ENCODE measurements at regions not wholly inside any gene's neighbourhood (a gene's known extent, or its start where the extent isn't known, plus 50 kb on each side); places are given as distances from the start of the nearest gene placed in this dataset.

GRCh38 chrX:4185086-4185485 lies 471.6 kb upstream of the PRKX start:
- Histone ChIP-seq H3K4me2 (no peak overlapping the region), H3K4me1 (no peaks in the 10 kb centered on the region), H3K9me3 (no peaks in the 10 kb centered on the region), H3K4me3 (no peak overlapping the region), H3K27ac (no peak overlapping the region)
- FAIRE-seq: no peak
- ChIA-PET POLR2A (no interaction called here), CTCF (no interaction called here)
- ATAC-seq: no peak
- no peak for DNase-seq (ENCODE audit: low read depth in 1 of 2, low spot score in 1 of 2)
- 10% methylated on average over 4 of the region's 4 CpGs for WGBS (ENCODE audit: missing lambda C conversion rate)
- TF ChIP-seq ZFP36 (IDR thresholded peaks at IDR 0.05; ENCODE audit: borderline replicate concordance, partially characterized antibody) (no peak), POLR2AphosphoS2 (conservative IDR thresholded peaks at IDR 0.05; ENCODE audit: low read length) (no peak), EHMT2 (IDR thresholded peaks at IDR 0.05; ENCODE audit: low read depth) (no peak), ZSCAN20 (CRISPR knock-in tag; IDR thresholded peaks at IDR 0.05) (no peak), NFE2L2 (conservative IDR thresholded peaks at IDR 0.05; ENCODE audit: low read length) (no peak), FOSB (CRISPR knock-in tag; IDR thresholded peaks at IDR 0.05) (no peak), ELK1 (IDR thresholded peaks at IDR 0.05; ENCODE audit: low read depth, low read length) (no peak), ZNF302 (CRISPR knock-in tag; IDR thresholded peaks at IDR 0.05) (no peak), PHF8 (IDR thresholded peaks at IDR 0.05; ENCODE audit: borderline replicate concordance, low read depth) (no peak), HMGXB4 (CRISPR knock-in tag; IDR thresholded peaks at IDR 0.05; ENCODE audit: borderline replicate concordance) (no peak)
- TF ChIP-seq, protein P1, sequence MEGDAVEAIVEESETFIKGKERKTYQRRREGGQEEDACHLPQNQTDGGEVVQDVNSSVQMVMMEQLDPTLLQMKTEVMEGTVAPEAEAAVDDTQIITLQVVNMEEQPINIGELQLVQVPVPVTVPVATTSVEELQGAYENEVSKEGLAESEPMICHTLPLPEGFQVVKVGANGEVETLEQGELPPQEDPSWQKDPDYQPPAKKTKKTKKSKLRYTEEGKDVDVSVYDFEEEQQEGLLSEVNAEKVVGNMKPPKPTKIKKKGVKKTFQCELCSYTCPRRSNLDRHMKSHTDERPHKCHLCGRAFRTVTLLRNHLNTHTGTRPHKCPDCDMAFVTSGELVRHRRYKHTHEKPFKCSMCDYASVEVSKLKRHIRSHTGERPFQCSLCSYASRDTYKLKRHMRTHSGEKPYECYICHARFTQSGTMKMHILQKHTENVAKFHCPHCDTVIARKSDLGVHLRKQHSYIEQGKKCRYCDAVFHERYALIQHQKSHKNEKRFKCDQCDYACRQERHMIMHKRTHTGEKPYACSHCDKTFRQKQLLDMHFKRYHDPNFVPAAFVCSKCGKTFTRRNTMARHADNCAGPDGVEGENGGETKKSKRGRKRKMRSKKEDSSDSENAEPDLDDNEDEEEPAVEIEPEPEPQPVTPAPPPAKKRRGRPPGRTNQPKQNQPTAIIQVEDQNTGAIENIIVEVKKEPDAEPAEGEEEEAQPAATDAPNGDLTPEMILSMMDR (IDR thresholded peaks at IDR 0.05): no peak

GRCh38 chrX:4182408-4182806 lies 469.0 kb upstream of the PRKX start:
- Histone ChIP-seq H3K4me1 (no peaks in the 10 kb centered on the region), H3K27ac (no peak overlapping the region), H3K9me3 (no peaks in the 10 kb centered on the region), H3K4me2 (no peak overlapping the region), H3K4me3 (no peak overlapping the region)
- CTCF ChIA-PET: no interaction called here
- no peak for ATAC-seq
- 0% methylated on average over 3 of the region's 3 CpGs for WGBS (ENCODE audit: missing lambda C conversion rate)
- POLR2A ChIA-PET: no interaction called here
- DNase-seq (ENCODE audit: low read depth in 1 of 2, low spot score in 1 of 2): no peak
- no peak for FAIRE-seq
- no peak for TF ChIP-seq HDAC2 (IDR thresholded peaks at IDR 0.05)
- no peak for TF ChIP-seq ZNF302 (CRISPR knock-in tag; IDR thresholded peaks at IDR 0.05)
- TF ChIP-seq NPAS2 (CRISPR knock-in tag; IDR thresholded peaks at IDR 0.05; ENCODE audit: borderline replicate concordance): no peak
- TF ChIP-seq, protein P2, sequence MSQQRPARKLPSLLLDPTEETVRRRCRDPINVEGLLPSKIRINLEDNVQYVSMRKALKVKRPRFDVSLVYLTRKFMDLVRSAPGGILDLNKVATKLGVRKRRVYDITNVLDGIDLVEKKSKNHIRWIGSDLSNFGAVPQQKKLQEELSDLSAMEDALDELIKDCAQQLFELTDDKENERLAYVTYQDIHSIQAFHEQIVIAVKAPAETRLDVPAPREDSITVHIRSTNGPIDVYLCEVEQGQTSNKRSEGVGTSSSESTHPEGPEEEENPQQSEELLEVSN (IDR thresholded peaks at IDR 0.05; ENCODE audit: borderline replicate concordance, low read depth): no peak
- no peak for TF ChIP-seq PHF8 (IDR thresholded peaks at IDR 0.05; ENCODE audit: borderline replicate concordance, low read depth)
- TF ChIP-seq, protein P3, sequence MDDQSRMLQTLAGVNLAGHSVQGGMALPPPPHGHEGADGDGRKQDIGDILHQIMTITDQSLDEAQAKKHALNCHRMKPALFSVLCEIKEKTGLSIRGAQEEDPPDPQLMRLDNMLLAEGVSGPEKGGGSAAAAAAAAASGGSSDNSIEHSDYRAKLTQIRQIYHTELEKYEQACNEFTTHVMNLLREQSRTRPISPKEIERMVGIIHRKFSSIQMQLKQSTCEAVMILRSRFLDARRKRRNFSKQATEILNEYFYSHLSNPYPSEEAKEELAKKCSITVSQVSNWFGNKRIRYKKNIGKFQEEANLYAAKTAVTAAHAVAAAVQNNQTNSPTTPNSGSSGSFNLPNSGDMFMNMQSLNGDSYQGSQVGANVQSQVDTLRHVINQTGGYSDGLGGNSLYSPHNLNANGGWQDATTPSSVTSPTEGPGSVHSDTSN (IDR thresholded peaks at IDR 0.05): no peak
- TF ChIP-seq SMC3 (IDR thresholded peaks at IDR 0.05): no peak
- no peak for TF ChIP-seq NR3C1 (IDR thresholded peaks at IDR 0.05)
- TF ChIP-seq ZSCAN20 (CRISPR knock-in tag; IDR thresholded peaks at IDR 0.05): no peak
- no peak for TF ChIP-seq GATA3 (IDR thresholded peaks at IDR 0.05; ENCODE audit: borderline replicate concordance)
- TF ChIP-seq KDM1A (IDR thresholded peaks at IDR 0.05; ENCODE audit: low read depth): no peak
- TF ChIP-seq, protein P4, sequence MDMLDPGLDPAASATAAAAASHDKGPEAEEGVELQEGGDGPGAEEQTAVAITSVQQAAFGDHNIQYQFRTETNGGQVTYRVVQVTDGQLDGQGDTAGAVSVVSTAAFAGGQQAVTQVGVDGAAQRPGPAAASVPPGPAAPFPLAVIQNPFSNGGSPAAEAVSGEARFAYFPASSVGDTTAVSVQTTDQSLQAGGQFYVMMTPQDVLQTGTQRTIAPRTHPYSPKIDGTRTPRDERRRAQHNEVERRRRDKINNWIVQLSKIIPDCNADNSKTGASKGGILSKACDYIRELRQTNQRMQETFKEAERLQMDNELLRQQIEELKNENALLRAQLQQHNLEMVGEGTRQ (IDR thresholded peaks at IDR 0.05): no peak
- TF ChIP-seq JUNB (IDR thresholded peaks at IDR 0.05): no peak
- TF ChIP-seq ZC3H11A (IDR thresholded peaks at IDR 0.05): no peak
- no peak for TF ChIP-seq MYC (IDR thresholded peaks at IDR 0.05; ENCODE audit: borderline replicate concordance, low read length)
- no peak for TF ChIP-seq MAX (IDR thresholded peaks at IDR 0.05)
- TF ChIP-seq TP53 (CRISPR knock-in tag; IDR thresholded peaks at IDR 0.05): no peak
- TF ChIP-seq POLR2AphosphoS2 (conservative IDR thresholded peaks at IDR 0.05; ENCODE audit: low read length): no peak
- TF ChIP-seq TFCP2L1 (CRISPR knock-in tag; IDR thresholded peaks at IDR 0.05): no peak

Data from A549 (cell line).